H1 (cell line): ENCODE measurements at regions not wholly inside any gene's neighbourhood (a gene's known extent, or its start where the extent isn't known, plus 50 kb on each side); places are given as distances from the start of the nearest gene placed in this dataset.

Experiments
- CTCF ChIA-PET: fragments of 300-600 bp; sonication (Branson Sonifier 250); formaldehyde crosslinking; loops from one replicate; lab custom pipeline; 2021; ENCODE audit not compliant: partially characterized antibody; lab: Charles Lee
- POLR2A ChIA-PET: fragments of 300-600 bp; sonication (Branson Sonifier 250); formaldehyde crosslinking; loops from one replicate; lab custom pipeline; 2021; ENCODE audit warnings: inconsistent platforms; ENCODE audit not compliant: partially characterized antibody; lab: Charles Lee
- DNase-seq, 2 experiments: peaks; one replicate each; pipeline versions ENCODE4 v3.0.0 to v3.0.0-alpha.2; 2010 to 2022; ENCODE audit warnings: low spot score in 2 of 2, low read depth in 1 of 2, mixed read lengths in 1 of 2
- FAIRE-seq: peaks from 2 replicates; lab custom pipeline; 2011; peaks lifted over from hg19 to GRCh38; lab: Jason Lieb, UNC
- H2AFZ ChIP-seq: 2 replicates; pipeline ENCODE4 v1.8.1; 2012; ENCODE audit warnings: low read length, inconsistent platforms
- H2AK5ac ChIP-seq: 2 replicates; pipeline ENCODE4 v1.6.1; 2013; ENCODE audit warnings: low read depth, low read length
- H2BK120ac ChIP-seq: replicated peaks from 2 replicates; pipeline ENCODE3; 2013; ENCODE audit warnings: low read depth, low read length, inconsistent platforms
- H2BK12ac ChIP-seq: 2 replicates; pipeline ENCODE4 v1.6.1; 2013; ENCODE audit warnings: low read depth, low read length
- H2BK15ac ChIP-seq: 2 replicates; pipeline ENCODE4 v1.6.1; 2013; ENCODE audit warnings: low read length
- H2BK20ac ChIP-seq: 2 replicates; pipeline ENCODE4 v1.6.1; 2013; ENCODE audit warnings: low read length
- H2BK5ac ChIP-seq: 2 replicates; pipeline ENCODE4 v1.6.1; 2013; ENCODE audit warnings: low read depth, low read length
- H3K14ac ChIP-seq: 2 replicates; pipeline ENCODE4 v1.6.1; 2013; ENCODE audit warnings: inconsistent platforms; ENCODE audit not compliant: insufficient read length
- H3K18ac ChIP-seq: 2 replicates; pipeline ENCODE4 v1.6.1; 2013; ENCODE audit warnings: low read length; ENCODE audit errors: extremely low read depth
- H3K23ac ChIP-seq: 2 replicates; pipeline ENCODE4 v1.6.1; 2013; ENCODE audit warnings: inconsistent platforms; ENCODE audit not compliant: insufficient read length
- H3K23me2 ChIP-seq: 2 replicates; pipeline ENCODE4 v1.6.1; 2013; ENCODE audit warnings: low read depth, low read length
- H3K27ac ChIP-seq: 2 replicates; pipeline ENCODE4 v1.6.1; 2011; ENCODE audit warnings: low read depth, low read length, inconsistent platforms
- H3K27me3 ChIP-seq, 4 experiments: replicated peaks in 1 of 4; 1 replicate in 1 of 4; 2 replicates in 3 of 4; pipeline versions ENCODE4 v1.6.1 to v1.8.1; 2011 to 2013; ENCODE audit warnings: low read length in 3 of 4, mild to moderate bottlenecking in 3 of 4, inconsistent platforms in 2 of 4, mixed read lengths in 2 of 4, moderate library complexity in 1 of 4; ENCODE audit not compliant: control insufficient read depth in 3 of 4, insufficient read depth in 3 of 4; ENCODE audit errors: extremely low read depth in 1 of 4
- H3K36me3 ChIP-seq, 4 experiments: 2 replicates each; pipeline versions ENCODE4 v1.6.1 to v1.8.1; 2011 to 2013; ENCODE audit warnings: mild to moderate bottlenecking in 4 of 4, low read length in 3 of 4, moderate library complexity in 2 of 4, control low read depth in 1 of 4, inconsistent platforms in 1 of 4; ENCODE audit not compliant: insufficient read depth in 4 of 4, control insufficient read depth in 2 of 4
- H3K4ac ChIP-seq: replicated peaks from 2 replicates; pipeline ENCODE3; 2013; ENCODE audit warnings: low read length, low read depth, mixed read lengths, inconsistent platforms; ENCODE audit not compliant: insufficient read length
- H3K4me1 ChIP-seq, 4 experiments: replicated peaks in 1 of 4; 1 replicate in 1 of 4; 2 replicates in 3 of 4; pipeline versions ENCODE4 v1.6.1 to v1.8.1; 2011 to 2013; ENCODE audit warnings: low read length in 3 of 4, inconsistent platforms in 2 of 4, mixed read lengths in 1 of 4; ENCODE audit not compliant: insufficient read depth in 4 of 4, control insufficient read depth in 3 of 4
- H3K4me2 ChIP-seq, 2 experiments: 2 replicates each; pipeline versions ENCODE4 v1.6.1 to v1.8.1; 2011 to 2013; ENCODE audit warnings: low read depth in 2 of 2, low read length in 2 of 2, control low read depth in 1 of 2, inconsistent platforms in 1 of 2, mild to moderate bottlenecking in 1 of 2; ENCODE audit not compliant: insufficient read depth in 1 of 2
- H3K4me3 ChIP-seq, 4 experiments: fragments of 200-600, 300-600 bp in 1 of 4; sonication (generic), shearing (Covaris generic), sonication (Bioruptor Twin) in 1 of 4; 2 replicates each; pipeline versions ENCODE4 v1.5.1 to v1.8.1; 2011 to 2016; ENCODE audit warnings: low read length in 4 of 4, low read depth in 3 of 4, control low read depth in 2 of 4, inconsistent platforms in 2 of 4, mild to moderate bottlenecking in 2 of 4, mixed read lengths in 1 of 4, moderate library complexity in 1 of 4; ENCODE audit not compliant: insufficient read depth in 2 of 4; ENCODE audit errors: extremely low read depth in 1 of 4
- H3K56ac ChIP-seq: replicated peaks from 2 replicates; pipeline ENCODE3; 2013; ENCODE audit warnings: low read depth, mild to moderate bottlenecking, mixed read lengths, low read length, inconsistent platforms; ENCODE audit not compliant: insufficient read length
- H3K79me1 ChIP-seq: 2 replicates; pipeline ENCODE4 v1.6.1; 2013; ENCODE audit warnings: low read depth, low read length, control low read depth
- H3K79me2 ChIP-seq, 2 experiments: 2 replicates each; pipeline versions ENCODE4 v1.6.1 to v1.8.1; 2012 to 2013; ENCODE audit warnings: low read length in 2 of 2, mild to moderate bottlenecking in 2 of 2, inconsistent platforms in 1 of 2; ENCODE audit not compliant: insufficient read depth in 2 of 2, control insufficient read depth in 1 of 2
- H3K9ac ChIP-seq, 4 experiments: replicated peaks in 1 of 4; 1 replicate in 1 of 4; 2 replicates in 3 of 4; pipeline versions ENCODE4 v1.6.1 to v1.8.1; 2011 to 2013; ENCODE audit warnings: low read depth in 3 of 4, low read length in 3 of 4, control low read depth in 2 of 4, mild to moderate bottlenecking in 2 of 4, moderate library complexity in 2 of 4, inconsistent platforms in 1 of 4; ENCODE audit errors: extremely low read depth in 1 of 4
- H3K9me3 ChIP-seq, 2 experiments: 2 replicates each; pipeline versions ENCODE4 v1.6.1 to v1.8.1; 2012 to 2013; ENCODE audit warnings: mild to moderate bottlenecking in 2 of 2, moderate library complexity in 2 of 2, control low read depth in 1 of 2, inconsistent platforms in 1 of 2, low read depth in 1 of 2, low read length in 1 of 2, mixed read lengths in 1 of 2; ENCODE audit not compliant: insufficient read depth in 2 of 2
- H4K20me1 ChIP-seq, 2 experiments: replicated peaks in 1 of 2; 2 replicates each; pipeline versions ENCODE3 to v1.8.1; 2011 to 2013; ENCODE audit warnings: inconsistent platforms in 2 of 2, low read length in 2 of 2, mild to moderate bottlenecking in 1 of 2; ENCODE audit not compliant: insufficient read depth in 2 of 2, control insufficient read depth in 1 of 2
- H4K5ac ChIP-seq: 2 replicates; pipeline ENCODE4 v1.6.1; 2013; ENCODE audit warnings: low read length, low read depth, mixed read lengths, inconsistent platforms; ENCODE audit not compliant: insufficient read length
- H4K8ac ChIP-seq: 2 replicates; pipeline ENCODE4 v1.8.0; 2013; ENCODE audit warnings: mild to moderate bottlenecking, moderate library complexity, low read length, inconsistent platforms; ENCODE audit not compliant: insufficient read depth; ENCODE audit errors: extremely low read depth
- H4K91ac ChIP-seq: replicated peaks from 2 replicates; pipeline ENCODE3; 2013; ENCODE audit warnings: low read length, mixed read lengths, inconsistent platforms; ENCODE audit not compliant: insufficient read length
- HDAC2 ChIP-seq, 2 experiments: fragments of 300-600 bp in 1 of 2; sonication (generic) in 1 of 2; IDR thresholded peaks; 2 replicates each; pipeline ENCODE4 v1.6.1; 2011 to 2012; ENCODE audit warnings: low read depth in 2 of 2, low read length in 2 of 2, mild to moderate bottlenecking in 2 of 2, moderate library complexity in 2 of 2, borderline replicate concordance in 1 of 2, inconsistent platforms in 1 of 2
- JUND ChIP-seq: IDR thresholded peaks from 2 replicates; pipeline ENCODE4 v1.6.1; 2011; ENCODE audit warnings: mild to moderate bottlenecking, improper control_type of control experiment, low read length
- POLR2AphosphoS5 ChIP-seq: IDR thresholded peaks from 2 replicates; pipeline ENCODE4 v1.6.1; 2011; ENCODE audit warnings: low read depth, low read length
- WGBS, 2 experiments: shearing (Covaris generic) in 1 of 2; methylation state at CpG; one replicate each; pipeline versions ENCODE4 v1.1.6 to v1.1.7; 2013 to 2015; ENCODE audit warnings: low lambda C conversion rate in 2 of 2, mixed read lengths in 2 of 2, inconsistent platforms in 1 of 2, low coverage in 1 of 2, missing lambda C conversion rate in 1 of 2; ENCODE audit not compliant: insufficient replicate concordance in 2 of 2, insufficient coverage in 1 of 2, insufficient read length in 1 of 2; ENCODE audit errors: extremely low coverage in 1 of 2, missing lambda C conversion rate in 1 of 2; 5-methylcytosine and 5-hydroxymethylcytosine counted together

DNA sequence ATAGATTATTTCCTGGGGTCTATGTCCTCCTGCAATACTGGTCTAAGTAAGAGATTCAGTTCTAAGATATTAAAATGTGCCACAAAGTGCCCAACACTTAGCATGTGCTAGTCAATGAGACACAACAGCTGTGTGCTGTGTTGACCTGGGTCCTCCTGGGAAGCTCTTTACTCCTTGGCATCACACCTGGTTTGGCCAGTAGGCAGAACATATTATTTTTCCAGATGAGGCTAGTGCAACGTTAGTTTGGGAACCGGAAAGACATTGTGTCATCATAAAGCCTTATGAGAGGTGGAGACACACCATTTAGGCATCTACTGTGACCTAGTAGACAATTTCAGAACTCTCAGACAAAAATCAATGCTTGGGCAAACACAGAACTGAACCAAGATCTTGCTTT is 197.8 kb downstream of the MID1IP1 start:
- no peak overlapping the region for H2AK5ac ChIP-seq
- ChIA-PET POLR2A (no interaction called here), CTCF (no interaction called here)
- no peak overlapping the region for H3K9ac ChIP-seq
- H2BK5ac ChIP-seq: no peak overlapping the region
- H3K56ac ChIP-seq: no peak overlapping the region
- H3K27ac ChIP-seq: no peak overlapping the region
- H3K23me2 ChIP-seq: no peaks in the 10 kb centered on the region
- H3K14ac ChIP-seq: no peak overlapping the region
- H2BK15ac ChIP-seq: no peak overlapping the region
- DNase-seq: no peak
- no peak overlapping the region for H2BK12ac ChIP-seq
- no peak overlapping the region for H4K8ac ChIP-seq
- no peaks in the 10 kb centered on the region for H3K79me2 ChIP-seq
- H4K20me1 ChIP-seq: no peaks in the 10 kb centered on the region
- H3K4me3 ChIP-seq: no peak overlapping the region
- H2BK120ac ChIP-seq: no peak overlapping the region
- H4K5ac ChIP-seq: no peak overlapping the region
- H3K36me3 ChIP-seq: no peaks in the 10 kb centered on the region
- H3K23ac ChIP-seq: no peak overlapping the region
- H3K18ac ChIP-seq: no peak overlapping the region
- H3K4me2 ChIP-seq: no peak overlapping the region
- no peaks in the 10 kb centered on the region for H3K9me3 ChIP-seq
- no peak overlapping the region for H2AFZ ChIP-seq
- 94% methylated on average over 2 of the region's 2 CpGs; no CpG with 5 or more reads in 1 of the 2 experiments for WGBS, 2 experiments
- H3K4ac ChIP-seq: no peak overlapping the region
- no peaks in the 10 kb centered on the region for H3K4me1 ChIP-seq
- H2BK20ac ChIP-seq: no peak overlapping the region
- no peak overlapping the region for H4K91ac ChIP-seq
- TF ChIP-seq HDAC2 (IDR thresholded peaks at IDR 0.05; ENCODE audit: borderline replicate concordance in 1 of 2, low read depth in 2 of 2, low read length in 2 of 2) (no peak), POLR2AphosphoS5 (no peak), JUND (no peak)
- no peaks in the 10 kb centered on the region for H3K27me3 ChIP-seq
- H3K79me1 ChIP-seq: no peaks in the 10 kb centered on the region
- no peak for FAIRE-seq
